SK-N-SH (cell line): ENCODE measurements at regions not wholly inside any gene's neighbourhood (a gene's known extent, or its start where the extent isn't known, plus 50 kb on each side); places are given as distances from the start of the nearest gene placed in this dataset.

ENCODE experiments used
- CTCF ChIA-PET: fragments of 300-600, 350-600 bp; formaldehyde crosslinking; extraction: SDS; loops from one replicate; lab custom pipeline; 2021; lab: Yijun Ruan, JAX
- POLR2A ChIA-PET: fragments of 350-600 bp; sonication (Branson Sonifier 250); formaldehyde crosslinking; extraction: SDS; loops from one replicate; lab custom pipeline; 2020; ENCODE audit warnings: antibody characterized with exemption, inconsistent platforms; lab: Yijun Ruan, JAX
- DNase-seq: peaks from one replicate; pipeline ENCODE4 v3.0.0; 2012
- H2AFZ ChIP-seq: fragments of 200-600 bp; sonication (generic); 2 replicates; pipeline ENCODE4 v1.8.1; 2016; ENCODE audit warnings: antibody characterized with exemption, mild to moderate bottlenecking, low read depth
- H3F3A ChIP-seq: fragments of 200-600 bp; sonication (generic); replicated peaks from 2 replicates; pipeline ENCODE3; 2016; ENCODE audit warnings: antibody characterized with exemption, mild to moderate bottlenecking; ENCODE audit not compliant: insufficient read depth
- H3K27ac ChIP-seq, 2 experiments: fragments of 200-500 bp in 1 of 2; fragments of 200-600 bp in 1 of 2; sonication (Bioruptor generic) in 1 of 2; sonication (generic), shearing (Covaris generic) in 1 of 2; 2 replicates each; pipeline versions ENCODE4 v1.5.1 to v1.6.1; 2014 to 2016; ENCODE audit warnings: low read depth in 2 of 2, inconsistent platforms in 1 of 2, low read length in 1 of 2, mild to moderate bottlenecking in 1 of 2, mixed read lengths in 1 of 2
- H3K27me3 ChIP-seq: fragments of 200-600 bp; sonication (generic), shearing (Covaris generic); 2 replicates; pipeline ENCODE4 v1.6.1; 2016; ENCODE audit warnings: mixed run types; ENCODE audit not compliant: insufficient read depth
- H3K36me3 ChIP-seq, 2 experiments: fragments of 200-500 bp in 1 of 2; fragments of 200-600 bp in 1 of 2; sonication (Bioruptor generic) in 1 of 2; sonication (generic) in 1 of 2; replicated peaks in 1 of 2; 2 replicates each; pipeline versions ENCODE3 to v1.5.1; 2014 to 2016; ENCODE audit warnings: low read length in 1 of 2, mild to moderate bottlenecking in 1 of 2; ENCODE audit not compliant: insufficient read depth in 2 of 2, control insufficient read depth in 1 of 2
- H3K4me1 ChIP-seq, 2 experiments: fragments of 200-500 bp in 1 of 2; fragments of 200-600 bp in 1 of 2; sonication (Bioruptor generic) in 1 of 2; sonication (generic), shearing (Covaris generic) in 1 of 2; 2 replicates each; pipeline versions ENCODE4 v1.5.1 to v1.6.1; 2014 to 2016; ENCODE audit warnings: low read depth in 1 of 2, low read length in 1 of 2, mixed run types in 1 of 2; ENCODE audit not compliant: insufficient read depth in 2 of 2, control insufficient read depth in 1 of 2
- H3K4me2 ChIP-seq: fragments of 200-600 bp; sonication (generic), shearing (Covaris generic); 2 replicates; pipeline ENCODE4 v1.6.1; 2017; ENCODE audit warnings: mixed run types
- H3K4me3 ChIP-seq, 2 experiments: fragments of 200-500 bp in 1 of 2; fragments of 200-600 bp in 1 of 2; sonication (Bioruptor generic) in 1 of 2; sonication (generic), shearing (Covaris generic) in 1 of 2; 2 replicates each; pipeline versions ENCODE4 v1.5.1 to v1.8.1; 2014 to 2016; ENCODE audit warnings: low read depth in 2 of 2, inconsistent platforms in 1 of 2, low read length in 1 of 2, mild to moderate bottlenecking in 1 of 2, mixed read lengths in 1 of 2, moderate library complexity in 1 of 2
- H3K79me2 ChIP-seq: fragments of 200-600 bp; sonication (generic); 2 replicates; pipeline ENCODE4 v1.8.1; 2017; ENCODE audit warnings: mild to moderate bottlenecking; ENCODE audit not compliant: insufficient read depth
- H3K9ac ChIP-seq: fragments of 200-600 bp; sonication (generic); 2 replicates; pipeline ENCODE4 v1.6.1; 2017; ENCODE audit warnings: mixed run types
- H3K9me2 ChIP-seq: fragments of 200-600 bp; sonication (generic); 2 replicates; pipeline ENCODE4 v1.6.1; 2017; ENCODE audit warnings: mixed run types
- H3K9me3 ChIP-seq: fragments of 200-600 bp; sonication (generic); 2 replicates; pipeline ENCODE4 v1.6.1; 2017; ENCODE audit warnings: mixed run types, mild to moderate bottlenecking, moderate library complexity
- H4K20me1 ChIP-seq: fragments of 200-600 bp; sonication (generic); 2 replicates; pipeline ENCODE4 v1.6.1; 2017; ENCODE audit warnings: mild to moderate bottlenecking, mixed run types; ENCODE audit not compliant: insufficient read depth
- ELF1 ChIP-seq: IDR thresholded peaks from 2 replicates; pipeline ENCODE4 v1.4.0; 2012
- EP300 ChIP-seq, 2 experiments: IDR thresholded peaks; 2 replicates each; pipeline versions ENCODE4 v1.4.0 to v1.6.1; 2012; ENCODE audit warnings: borderline replicate concordance in 1 of 2, low read depth in 1 of 2, low read length in 1 of 2
- EZH2phosphoT487 ChIP-seq: fragments of 200-600 bp; sonication (generic); IDR thresholded peaks from 2 replicates; pipeline ENCODE4 v1.6.1; 2017; ENCODE audit warnings: low read depth, mixed run types, mild to moderate bottlenecking, antibody characterized with exemption, moderate library complexity, borderline replicate concordance
- FOXJ3 ChIP-seq: sonication (generic); formaldehyde crosslinking; IDR thresholded peaks from 2 replicates; pipeline ENCODE4 v1.5.1; 2020; ENCODE audit warnings: mild to moderate bottlenecking, missing genetic modification reagents
- JUND ChIP-seq: IDR thresholded peaks from 2 replicates; pipeline ENCODE4 v1.4.0; 2012
- POLR2AphosphoS5 ChIP-seq: IDR thresholded peaks from 2 replicates; pipeline ENCODE4 v1.6.1; 2012; ENCODE audit warnings: low read depth, low read length
- RAD21 ChIP-seq: IDR thresholded peaks from 2 replicates; pipeline ENCODE4 v1.6.1; 2012; ENCODE audit warnings: mild to moderate bottlenecking, low read length
- RFX5 ChIP-seq: IDR thresholded peaks from 2 replicates; pipeline ENCODE4 v1.6.1; 2012; ENCODE audit warnings: mild to moderate bottlenecking, improper control_type of control experiment, low read length
- RXRA ChIP-seq: IDR thresholded peaks from 2 replicates; pipeline ENCODE4 v1.4.0; 2012; ENCODE audit warnings: low read depth, mild to moderate bottlenecking, borderline replicate concordance
- TAF1 ChIP-seq: IDR thresholded peaks from 2 replicates; pipeline ENCODE4 v1.6.1; 2012; ENCODE audit warnings: low read depth, mild to moderate bottlenecking, low read length, moderate library complexity, borderline replicate concordance
- TCF12 ChIP-seq: IDR thresholded peaks from 2 replicates; pipeline ENCODE4 v1.4.0; 2012
- TEAD4 ChIP-seq: IDR thresholded peaks from 2 replicates; pipeline ENCODE4 v1.4.0; 2012; ENCODE audit warnings: mild to moderate bottlenecking, borderline replicate concordance; ENCODE audit not compliant: insufficient read depth
- WGBS: methylation state at CpG from one replicate; pipeline ENCODE4 v1.1.6; 2017; ENCODE audit warnings: low lambda C conversion rate; 5-methylcytosine and 5-hydroxymethylcytosine counted together
- TF ChIP-seq, protein P1 (sequence below): IDR thresholded peaks from 2 replicates; pipeline ENCODE4 v1.6.1; 2012; ENCODE audit warnings: mild to moderate bottlenecking, low read depth, low read length, moderate library complexity
- TF ChIP-seq, protein P2 (sequence below): fragments of 150-350 bp; IDR thresholded peaks from 2 replicates; pipeline ENCODE4 v1.6.1; 2017; ENCODE audit warnings: antibody characterized with exemption, low read length, low read depth, borderline replicate concordance
- TF ChIP-seq, protein P3 (sequence below): IDR thresholded peaks from 2 replicates; pipeline ENCODE4 v1.4.0; 2012; ENCODE audit warnings: low read depth, borderline replicate concordance
- TF ChIP-seq, protein P4 (sequence below): IDR thresholded peaks from 2 replicates; pipeline ENCODE4 v1.4.0; 2012; ENCODE audit warnings: low read depth, borderline replicate concordance

DNA sequence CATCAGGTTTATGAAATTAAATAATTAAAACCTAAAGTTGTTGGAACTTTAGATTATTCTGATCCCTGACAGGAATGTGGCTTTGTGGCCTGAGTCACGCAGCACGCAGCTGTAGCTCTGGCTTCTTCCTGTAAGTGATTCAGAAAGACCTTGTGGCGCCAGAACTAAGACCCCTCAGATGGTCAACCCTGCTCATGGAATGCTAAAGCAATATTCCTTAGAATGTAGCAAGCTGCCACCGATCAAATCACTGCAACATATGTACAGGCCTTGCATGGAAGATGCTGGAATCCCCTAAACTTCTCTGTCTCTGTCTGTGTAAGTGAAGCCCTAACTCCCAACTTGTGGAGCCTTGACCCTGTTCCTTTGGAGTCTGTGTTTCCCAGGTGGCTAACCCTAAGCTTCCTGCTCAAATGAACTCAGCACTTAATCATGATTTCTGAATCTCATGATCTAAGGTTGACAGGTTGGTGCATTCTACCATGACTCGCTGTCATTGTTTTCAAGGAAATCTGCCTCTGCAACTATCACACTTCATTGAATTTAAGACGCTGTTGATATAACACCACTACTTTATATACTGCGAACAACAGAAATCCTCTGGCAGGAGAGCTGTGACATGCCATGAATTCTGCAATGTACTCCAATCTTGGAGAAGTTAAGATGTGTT, 111.2 kb upstream of the CST7 start:
- Histone ChIP-seq H3K27me3 (no peaks in the 10 kb centered on the region; the same call in 1 of the 2 replicates), H3K36me3 (no peaks in the 10 kb centered on the region), H3K9me2 (no peaks in the 10 kb centered on the region), H2AFZ (no peak overlapping the region), H3K27ac (peak overlapping the region in 1 of 2 experiments; percentile 44; a peak in 1 of 4 replicates), H3K9ac (no peak overlapping the region), H3K79me2 (no peaks in the 10 kb centered on the region), H3F3A (peaks cover 3% of the 10 kb centered on the region), H4K20me1 (no peaks in the 10 kb centered on the region), H3K9me3 (no peaks in the 10 kb centered on the region)
- CTCF ChIA-PET: no interaction called here
- POLR2A ChIA-PET: no interaction called here
- 43% methylated on average over 7 of the region's 7 CpGs for WGBS
- no peak for DNase-seq
- TF ChIP-seq RFX5 (no peak), FOXJ3 (CRISPR knock-in tag) (no peak), TAF1 (no peak), TCF12 (0 out of 2 replicates have a peak, but pooled peaks have one; percentile 12)
- TF ChIP-seq, protein P1, sequence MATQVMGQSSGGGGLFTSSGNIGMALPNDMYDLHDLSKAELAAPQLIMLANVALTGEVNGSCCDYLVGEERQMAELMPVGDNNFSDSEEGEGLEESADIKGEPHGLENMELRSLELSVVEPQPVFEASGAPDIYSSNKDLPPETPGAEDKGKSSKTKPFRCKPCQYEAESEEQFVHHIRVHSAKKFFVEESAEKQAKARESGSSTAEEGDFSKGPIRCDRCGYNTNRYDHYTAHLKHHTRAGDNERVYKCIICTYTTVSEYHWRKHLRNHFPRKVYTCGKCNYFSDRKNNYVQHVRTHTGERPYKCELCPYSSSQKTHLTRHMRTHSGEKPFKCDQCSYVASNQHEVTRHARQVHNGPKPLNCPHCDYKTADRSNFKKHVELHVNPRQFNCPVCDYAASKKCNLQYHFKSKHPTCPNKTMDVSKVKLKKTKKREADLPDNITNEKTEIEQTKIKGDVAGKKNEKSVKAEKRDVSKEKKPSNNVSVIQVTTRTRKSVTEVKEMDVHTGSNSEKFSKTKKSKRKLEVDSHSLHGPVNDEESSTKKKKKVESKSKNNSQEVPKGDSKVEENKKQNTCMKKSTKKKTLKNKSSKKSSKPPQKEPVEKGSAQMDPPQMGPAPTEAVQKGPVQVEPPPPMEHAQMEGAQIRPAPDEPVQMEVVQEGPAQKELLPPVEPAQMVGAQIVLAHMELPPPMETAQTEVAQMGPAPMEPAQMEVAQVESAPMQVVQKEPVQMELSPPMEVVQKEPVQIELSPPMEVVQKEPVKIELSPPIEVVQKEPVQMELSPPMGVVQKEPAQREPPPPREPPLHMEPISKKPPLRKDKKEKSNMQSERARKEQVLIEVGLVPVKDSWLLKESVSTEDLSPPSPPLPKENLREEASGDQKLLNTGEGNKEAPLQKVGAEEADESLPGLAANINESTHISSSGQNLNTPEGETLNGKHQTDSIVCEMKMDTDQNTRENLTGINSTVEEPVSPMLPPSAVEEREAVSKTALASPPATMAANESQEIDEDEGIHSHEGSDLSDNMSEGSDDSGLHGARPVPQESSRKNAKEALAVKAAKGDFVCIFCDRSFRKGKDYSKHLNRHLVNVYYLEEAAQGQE: no peak
- TF ChIP-seq, all 33 proteins: peak for 1
- H3K4me1 ChIP-seq: peaks cover 0 to 5% of the 10 kb centered on the region in 2 experiments; a peak in 1 of 4 replicates
- no peak overlapping the region for H3K4me2 ChIP-seq
- no peak overlapping the region for H3K4me3 ChIP-seq

DNA sequence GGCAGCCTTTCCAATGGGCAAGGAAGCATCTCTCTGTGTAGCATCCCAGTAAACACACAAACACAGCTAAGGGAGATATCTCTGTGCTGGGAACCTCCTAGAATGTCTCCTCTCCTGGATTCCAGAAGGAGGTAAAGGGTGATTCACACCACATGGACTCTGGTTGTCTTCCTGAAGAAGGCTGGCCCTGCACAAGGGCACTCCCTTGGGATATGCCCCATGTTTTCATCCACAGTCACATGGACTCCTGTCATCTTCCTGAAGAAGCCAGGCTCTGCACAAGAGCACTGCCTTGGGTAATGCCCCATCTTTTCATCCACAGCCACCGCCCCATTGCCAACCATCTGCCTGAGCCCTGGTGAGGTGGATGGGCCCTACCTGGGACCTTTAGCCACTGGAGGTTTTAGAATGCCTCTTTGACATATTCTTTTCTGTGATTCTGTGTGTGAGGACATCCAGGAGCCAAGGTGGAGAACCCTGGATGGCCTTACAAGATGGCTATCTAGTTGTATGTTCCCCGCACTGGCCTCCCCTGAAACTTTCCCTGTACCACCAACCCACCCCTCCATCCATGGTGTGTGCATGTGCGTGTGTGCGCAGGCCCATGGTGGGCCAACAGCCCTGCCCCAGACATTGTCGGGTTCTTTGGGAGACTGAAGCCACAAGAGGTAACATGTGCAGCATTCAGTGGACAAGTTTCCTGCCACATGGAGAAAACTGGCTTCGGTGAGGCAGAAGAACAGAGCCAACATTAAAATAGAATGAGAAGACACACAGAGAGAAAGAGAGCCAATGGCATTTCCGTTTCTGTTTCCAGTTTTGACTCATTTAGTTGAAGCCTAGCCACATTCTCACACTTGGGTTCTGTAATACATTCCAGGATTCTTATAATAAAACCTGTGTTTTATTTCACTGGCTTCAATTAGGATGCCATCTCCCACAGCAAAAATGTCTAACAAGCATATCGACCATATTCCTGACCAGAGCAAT, 110.2 kb upstream of the CST7 start:
- no peak overlapping the region for H3K9ac ChIP-seq
- TF ChIP-seq RXRA (no peak), EP300 (IDR thresholded peaks at IDR 0.05; ENCODE audit: borderline replicate concordance in 1 of 2, low read depth in 1 of 2, low read length in 1 of 2) (no peak), ELF1 (no peak), POLR2AphosphoS5 (no peak), FOXJ3 (CRISPR knock-in tag) (no peak), EZH2phosphoT487 (no peak), TEAD4 (no peak), JUND (no peak), RAD21 (no peak)
- TF ChIP-seq, protein P2, sequence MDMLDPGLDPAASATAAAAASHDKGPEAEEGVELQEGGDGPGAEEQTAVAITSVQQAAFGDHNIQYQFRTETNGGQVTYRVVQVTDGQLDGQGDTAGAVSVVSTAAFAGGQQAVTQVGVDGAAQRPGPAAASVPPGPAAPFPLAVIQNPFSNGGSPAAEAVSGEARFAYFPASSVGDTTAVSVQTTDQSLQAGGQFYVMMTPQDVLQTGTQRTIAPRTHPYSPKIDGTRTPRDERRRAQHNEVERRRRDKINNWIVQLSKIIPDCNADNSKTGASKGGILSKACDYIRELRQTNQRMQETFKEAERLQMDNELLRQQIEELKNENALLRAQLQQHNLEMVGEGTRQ: no peak
- TF ChIP-seq, protein P3, sequence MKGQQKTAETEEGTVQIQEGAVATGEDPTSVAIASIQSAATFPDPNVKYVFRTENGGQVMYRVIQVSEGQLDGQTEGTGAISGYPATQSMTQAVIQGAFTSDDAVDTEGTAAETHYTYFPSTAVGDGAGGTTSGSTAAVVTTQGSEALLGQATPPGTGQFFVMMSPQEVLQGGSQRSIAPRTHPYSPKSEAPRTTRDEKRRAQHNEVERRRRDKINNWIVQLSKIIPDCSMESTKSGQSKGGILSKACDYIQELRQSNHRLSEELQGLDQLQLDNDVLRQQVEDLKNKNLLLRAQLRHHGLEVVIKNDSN: no peak
- TF ChIP-seq, protein P4, sequence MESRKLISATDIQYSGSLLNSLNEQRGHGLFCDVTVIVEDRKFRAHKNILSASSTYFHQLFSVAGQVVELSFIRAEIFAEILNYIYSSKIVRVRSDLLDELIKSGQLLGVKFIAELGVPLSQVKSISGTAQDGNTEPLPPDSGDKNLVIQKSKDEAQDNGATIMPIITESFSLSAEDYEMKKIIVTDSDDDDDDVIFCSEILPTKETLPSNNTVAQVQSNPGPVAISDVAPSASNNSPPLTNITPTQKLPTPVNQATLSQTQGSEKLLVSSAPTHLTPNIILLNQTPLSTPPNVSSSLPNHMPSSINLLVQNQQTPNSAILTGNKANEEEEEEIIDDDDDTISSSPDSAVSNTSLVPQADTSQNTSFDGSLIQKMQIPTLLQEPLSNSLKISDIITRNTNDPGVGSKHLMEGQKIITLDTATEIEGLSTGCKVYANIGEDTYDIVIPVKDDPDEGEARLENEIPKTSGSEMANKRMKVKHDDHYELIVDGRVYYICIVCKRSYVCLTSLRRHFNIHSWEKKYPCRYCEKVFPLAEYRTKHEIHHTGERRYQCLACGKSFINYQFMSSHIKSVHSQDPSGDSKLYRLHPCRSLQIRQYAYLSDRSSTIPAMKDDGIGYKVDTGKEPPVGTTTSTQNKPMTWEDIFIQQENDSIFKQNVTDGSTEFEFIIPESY: no peak
- WGBS: 46% methylated on average over 8 of the region's 8 CpGs
- ChIA-PET POLR2A (no interaction called here), CTCF (no interaction called here)
- H3K27ac ChIP-seq: peak overlapping the region in 1 of 2 experiments; percentile 46; a peak in 2 of 4 replicates
- H3K4me1 ChIP-seq: peaks cover 0 to 5% of the 10 kb centered on the region in 2 experiments; a peak in 1 of 4 replicates
- no peaks in the 10 kb centered on the region for H4K20me1 ChIP-seq
- no peak for DNase-seq
- H3K36me3 ChIP-seq: no peaks in the 10 kb centered on the region
- H3K9me3 ChIP-seq: no peaks in the 10 kb centered on the region
- H3K4me2 ChIP-seq: peak overlapping the region; percentile 31; the same call in 1 of the 2 replicates
- no peaks in the 10 kb centered on the region for H3K79me2 ChIP-seq
- H3K9me2 ChIP-seq: no peaks in the 10 kb centered on the region
- H3F3A ChIP-seq: peaks cover 3% of the 10 kb centered on the region
- H2AFZ ChIP-seq: no peak overlapping the region
- H3K27me3 ChIP-seq: no peaks in the 10 kb centered on the region
- no peak overlapping the region for H3K4me3 ChIP-seq
